ENCODE measurements at regions not wholly inside any gene's neighbourhood (a gene's known extent, or its start where the extent isn't known, plus 50 kb on each side); places are given as distances from the start of the nearest gene placed in this dataset.
A peak's percentile ranks its signal among the peaks of the same experiment; 100 is the strongest.
"Not testable (repeated sequence)": the region's sequence is repeated elsewhere in the genome, so short reads cannot be mapped to it uniquely, and the experiment has no call there.

DNA sequence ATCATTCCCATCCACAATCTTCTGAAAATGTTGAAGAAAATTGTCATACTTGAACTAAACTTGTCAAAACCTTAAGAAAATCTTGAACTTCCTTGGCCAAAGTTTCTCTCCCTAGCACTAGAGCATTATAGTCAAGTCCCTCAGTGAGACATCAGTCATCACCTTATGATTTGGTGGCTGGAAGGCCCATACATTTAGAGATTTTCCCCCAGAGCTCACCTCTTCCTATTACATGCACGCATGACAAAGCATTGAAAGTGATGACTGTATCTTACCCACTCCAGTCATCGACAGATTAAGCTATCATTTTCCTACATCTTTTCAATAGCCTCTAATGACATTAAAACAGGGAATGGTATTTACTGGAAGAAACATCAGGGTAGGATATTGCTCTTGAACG is 948.8 kb downstream of the TMEM121 start:
- DNase-seq (ENCODE audit: low spot score): not testable (repeated sequence)

DNA sequence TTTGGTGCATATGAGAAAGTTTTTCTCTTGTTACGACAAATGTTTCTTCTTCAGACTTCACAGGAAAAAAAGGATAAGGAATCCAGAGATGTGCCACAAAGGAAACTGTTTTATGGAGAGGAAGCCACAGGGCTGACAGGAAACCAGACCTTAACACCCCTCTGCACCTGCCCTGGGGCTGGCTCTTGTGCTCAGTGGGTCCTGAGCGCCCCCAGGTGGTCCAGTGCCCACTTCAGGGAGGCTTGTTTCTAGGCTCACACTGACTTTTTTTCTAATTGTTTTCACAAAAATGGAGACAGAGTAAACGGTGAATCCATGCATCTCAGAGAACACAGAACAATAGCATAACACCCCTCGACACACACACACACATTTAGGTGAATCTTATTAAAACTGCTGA is 951.2 kb downstream of the TMEM121 start:
- not testable (repeated sequence) for DNase-seq (ENCODE audit: low spot score)

DNA sequence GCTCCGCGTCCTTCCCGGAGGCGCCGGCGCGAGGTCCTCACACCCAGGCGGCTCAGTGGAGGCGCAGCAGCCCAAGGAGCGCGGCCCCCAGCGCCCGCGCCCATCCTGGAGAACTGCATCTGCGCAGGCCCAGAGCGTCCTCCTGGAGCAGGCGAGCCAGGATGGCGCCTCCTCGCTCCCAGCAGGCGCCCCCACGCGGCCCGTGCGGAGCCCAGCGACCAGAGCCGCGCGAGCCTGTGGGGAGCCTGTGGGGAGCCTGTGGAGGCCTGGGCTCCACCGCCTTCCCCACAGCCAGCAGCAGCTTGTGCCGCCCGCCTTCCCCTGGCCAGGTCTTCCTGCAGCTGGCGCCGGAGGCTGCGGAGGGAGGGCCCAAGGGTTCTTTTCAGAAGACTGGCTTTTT is 953.9 kb downstream of the TMEM121 start:
- DNase-seq (ENCODE audit: low spot score): not testable (repeated sequence)

DNA sequence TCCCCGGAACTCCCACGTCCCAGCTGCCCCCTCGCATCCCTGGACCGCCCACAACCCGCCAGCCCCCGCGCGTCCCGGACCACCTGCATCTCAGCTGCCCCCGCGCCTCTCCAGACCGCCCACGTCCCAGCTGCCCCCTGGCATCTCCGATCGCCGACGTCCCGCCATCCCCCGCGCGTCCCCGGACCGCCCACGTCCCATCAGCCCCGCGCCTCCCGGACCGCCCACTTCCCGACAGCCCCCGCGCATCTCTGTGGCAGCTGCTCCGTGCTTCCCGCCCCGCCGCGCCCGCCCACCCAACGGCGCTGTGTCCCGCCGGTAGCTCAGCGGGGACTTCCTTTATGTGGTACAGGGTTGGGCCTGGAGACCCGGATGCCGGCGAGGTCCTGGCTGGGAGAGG is 955.8 kb downstream of the TMEM121 start:
- not testable (repeated sequence) for DNase-seq (ENCODE audit: low spot score)

DNA sequence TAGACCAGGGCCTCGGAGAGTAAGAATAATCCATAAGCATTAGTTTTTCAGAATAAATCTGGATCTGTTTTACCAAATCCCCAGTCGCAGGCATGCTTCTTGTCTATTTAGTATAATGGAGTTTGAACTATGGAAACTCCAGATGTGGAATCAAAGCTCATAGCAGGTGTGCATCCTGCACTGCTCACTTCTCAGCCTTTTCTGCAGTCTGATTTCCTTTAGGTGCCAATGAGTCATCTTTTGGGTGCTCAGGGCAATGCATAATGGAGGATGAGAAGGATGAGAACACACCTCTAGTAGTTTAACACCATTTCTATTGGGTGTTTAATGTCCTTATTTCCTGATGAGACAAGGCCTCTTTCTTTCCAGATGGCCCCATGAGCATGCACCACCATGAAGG is 961.2 kb downstream of the TMEM121 start:
- DNase-seq (ENCODE audit: low spot score): no peak

DNA sequence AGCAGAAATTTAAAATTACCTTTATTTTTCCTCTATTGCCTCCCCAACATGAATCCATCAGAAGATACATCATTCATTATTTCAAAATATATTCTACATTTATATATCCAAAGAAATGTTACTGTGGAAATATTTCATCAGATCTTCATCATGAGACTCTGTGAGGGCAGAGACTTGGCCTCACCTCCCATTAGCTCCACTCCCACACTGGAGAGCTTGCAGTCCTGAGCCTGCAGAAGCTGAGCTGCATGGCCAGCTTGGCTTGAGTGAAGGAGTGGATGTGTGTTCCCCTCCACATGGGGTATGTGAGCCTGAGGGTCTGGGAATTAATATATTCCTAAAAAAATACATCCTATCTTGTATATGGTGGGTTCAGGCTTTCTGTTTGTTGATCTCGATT is 961.9 kb downstream of the TMEM121 start:
- no peak for DNase-seq (ENCODE audit: low spot score)

DNA sequence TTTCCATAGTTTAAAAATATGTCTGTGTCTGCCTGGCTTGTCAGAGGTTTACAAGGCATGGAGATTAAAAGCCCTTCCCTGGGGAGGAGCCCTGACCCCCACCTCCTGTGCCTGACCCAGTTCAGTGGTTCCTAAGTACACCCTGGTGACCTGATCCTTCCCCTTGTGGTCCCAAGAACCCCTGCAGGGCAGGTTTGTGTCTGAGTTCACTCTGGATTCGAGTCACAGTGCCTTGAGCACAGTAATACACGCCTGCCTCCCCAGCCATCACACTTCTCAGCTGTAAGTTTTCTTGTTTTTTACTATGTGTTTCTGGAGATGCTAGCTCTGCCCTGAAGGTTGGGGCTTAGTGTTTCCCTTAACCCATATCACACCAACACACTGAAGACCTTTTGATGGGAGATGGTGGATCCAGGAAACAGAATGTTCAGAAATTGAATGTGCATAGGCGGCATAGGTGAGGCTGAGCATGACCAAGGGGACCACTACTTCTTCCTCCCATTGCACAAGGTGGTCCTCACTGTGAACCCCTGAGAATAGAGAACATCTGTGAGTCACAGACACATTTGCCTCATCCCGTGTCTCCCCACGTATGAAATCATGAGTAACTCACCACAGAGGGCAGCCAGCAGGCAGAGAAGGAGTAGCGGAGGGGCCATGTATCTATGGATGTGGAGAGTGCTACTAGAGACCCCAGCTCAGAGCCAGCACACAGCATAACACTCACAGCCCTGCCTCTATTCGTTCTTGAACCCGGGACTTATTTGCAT is 962.9 kb downstream of the TMEM121 start:
- DNase-seq (ENCODE audit: low spot score): no peak

DNA sequence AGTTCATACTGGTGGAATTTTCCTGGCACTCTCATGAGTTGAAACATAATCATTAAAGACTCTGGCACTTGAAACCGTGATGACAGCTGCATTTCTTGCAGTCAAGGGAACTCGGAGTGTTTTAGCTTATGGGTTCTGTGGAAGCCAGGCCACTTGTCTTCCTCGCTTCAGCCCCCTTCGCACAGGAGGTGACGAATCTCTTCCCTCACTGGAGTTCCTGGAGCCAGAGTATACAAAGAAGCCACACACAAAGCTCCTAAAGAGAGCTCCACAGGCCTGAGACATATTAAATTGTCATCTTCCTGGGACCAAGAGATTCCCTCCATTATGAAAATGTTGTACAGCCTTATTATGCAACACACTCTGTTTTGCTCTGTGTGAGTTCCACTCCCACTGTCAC is 964.1 kb downstream of the TMEM121 start:
- no peak for DNase-seq (ENCODE audit: low spot score)

DNA sequence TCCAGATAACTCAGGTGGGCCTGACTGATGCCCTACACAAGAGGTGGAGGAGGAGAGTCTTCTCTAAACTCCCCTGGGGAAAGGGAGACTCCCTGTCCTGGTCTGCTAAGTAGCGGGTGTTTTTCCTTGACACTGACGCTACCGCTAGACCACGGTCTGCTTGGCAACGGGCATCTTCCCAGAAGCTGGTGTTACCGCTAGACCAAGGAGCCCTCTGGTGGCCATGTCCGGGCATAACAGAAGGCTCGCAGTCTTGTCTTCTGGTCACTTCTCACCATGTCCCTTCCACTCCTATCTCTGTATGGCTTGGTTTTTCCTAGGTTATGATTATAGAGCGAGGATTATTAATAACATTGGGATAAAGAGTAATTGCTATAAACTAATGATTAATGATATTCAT is 965.5 kb downstream of the TMEM121 start:
- peak; percentile 8 for DNase-seq (ENCODE audit: low spot score)

DNA sequence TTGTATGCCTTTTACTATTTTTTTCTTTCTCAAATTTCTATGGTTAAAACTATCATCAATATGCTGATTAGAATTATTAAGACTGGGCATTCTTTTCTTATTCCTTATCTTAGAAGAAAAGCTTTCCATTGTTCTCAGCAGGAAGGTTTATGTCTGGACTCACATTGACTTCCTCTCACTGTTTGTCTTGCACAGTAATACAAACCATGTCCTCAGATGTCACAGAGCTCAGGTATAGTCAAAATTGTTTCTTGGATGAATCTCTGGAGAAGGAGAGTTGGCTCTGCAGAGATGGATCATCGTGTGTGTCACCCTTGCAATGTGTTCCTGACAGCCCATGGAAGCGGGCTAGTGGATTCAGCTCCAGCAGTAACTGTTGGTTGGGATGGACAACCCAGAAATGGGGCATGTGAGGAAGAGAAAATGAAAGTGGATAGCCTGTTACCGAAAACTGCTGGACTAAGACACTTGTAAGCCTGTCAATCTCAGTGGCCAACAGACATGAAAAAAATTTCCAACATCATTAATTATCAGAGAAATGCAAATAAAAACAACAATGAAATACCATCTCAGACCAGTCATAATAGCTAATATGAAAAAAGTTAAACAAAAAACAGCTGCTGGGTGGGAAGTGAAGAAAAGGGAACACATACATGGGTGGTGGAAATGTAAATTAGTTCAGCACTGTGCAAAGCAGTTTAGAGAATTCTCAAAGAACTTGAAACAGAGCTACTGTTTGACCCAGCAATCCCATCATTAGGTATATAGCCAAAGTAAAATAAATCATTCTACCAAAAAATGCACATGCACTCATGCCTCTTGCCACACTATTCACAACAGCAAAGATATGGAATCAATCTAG is 967.8 kb downstream of the TMEM121 start:
- DNase-seq (ENCODE audit: low spot score): no peak

DNA sequence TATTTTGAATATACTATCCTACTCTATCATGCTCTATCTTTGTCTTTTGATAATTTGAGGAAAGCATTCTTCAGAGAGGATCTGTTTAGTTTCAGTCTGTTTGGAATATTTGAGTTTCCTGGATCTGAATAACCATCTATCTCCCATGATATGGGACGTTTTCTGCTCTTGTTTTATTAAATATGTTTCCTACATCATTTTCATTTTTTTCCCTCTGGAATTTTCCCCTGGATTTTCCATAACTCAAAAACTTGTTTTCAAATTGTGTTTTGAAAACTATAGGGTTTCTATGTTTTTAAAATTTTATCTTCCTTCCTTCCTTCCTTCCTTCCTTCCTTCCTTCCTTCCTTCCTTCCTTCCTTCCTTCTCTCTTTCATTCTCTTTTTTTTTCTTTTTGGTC is 974.2 kb downstream of the TMEM121 start:
- no peak for DNase-seq (ENCODE audit: low spot score)

DNA sequence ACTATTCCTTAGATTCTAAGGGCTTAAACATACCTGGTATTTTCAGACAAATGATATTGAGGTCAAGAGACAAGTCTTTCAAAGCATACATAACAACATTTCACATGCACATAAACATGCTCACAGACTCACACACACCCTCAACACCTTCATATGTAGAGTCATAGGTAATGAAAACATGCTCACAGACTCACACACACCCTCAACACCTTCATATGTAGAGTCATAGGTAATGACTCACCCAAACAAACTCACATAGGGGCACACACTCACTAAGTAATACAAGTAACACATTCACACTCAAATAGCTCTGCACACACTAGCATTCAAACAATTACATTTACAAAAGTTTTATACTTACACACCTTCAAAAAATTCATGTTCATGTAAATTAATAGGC is 975.5 kb downstream of the TMEM121 start:
- DNase-seq (ENCODE audit: low spot score): no peak

DNA sequence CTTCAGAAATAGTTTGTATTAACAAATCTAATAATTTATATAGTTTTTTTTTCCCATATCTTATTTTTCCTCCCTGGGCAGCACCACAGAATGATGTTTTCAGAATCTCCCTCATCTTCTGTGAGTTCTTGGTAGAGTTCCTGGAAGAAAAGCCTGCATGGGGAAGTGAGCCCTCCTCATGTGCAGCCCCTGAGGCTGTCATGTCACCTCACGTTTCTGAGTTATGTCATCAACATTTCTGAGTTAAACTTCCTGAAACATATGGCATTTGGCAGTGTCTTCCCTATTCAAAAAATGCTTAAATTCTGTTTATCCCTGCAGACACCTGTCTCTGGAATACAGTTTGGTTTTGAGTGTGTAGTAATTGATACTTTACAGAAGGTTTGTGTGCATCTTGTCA is 979.0 kb downstream of the TMEM121 start:
- DNase-seq (ENCODE audit: low spot score): no peak

DNA sequence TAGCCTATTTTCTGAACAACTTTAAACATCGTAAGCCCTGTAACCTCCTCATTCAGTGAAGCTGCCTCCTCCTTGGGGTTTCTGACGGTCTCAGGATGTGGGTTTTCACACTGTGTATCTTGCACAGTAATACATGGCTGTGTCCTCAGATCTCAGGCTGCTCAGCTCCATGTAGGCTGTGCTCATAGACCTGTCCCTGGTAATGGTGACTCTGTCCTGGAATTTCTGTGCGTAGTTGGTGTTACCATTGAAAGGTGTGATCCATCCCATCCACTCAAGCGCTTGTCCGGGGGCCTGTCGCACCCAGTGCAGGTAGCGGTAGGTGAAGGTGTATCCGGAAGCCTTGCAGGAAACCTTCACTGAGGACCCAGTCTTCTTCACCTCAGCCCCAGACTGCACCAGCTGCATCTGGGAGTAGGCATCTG is 980.5 kb downstream of the TMEM121 start:
- DNase-seq (ENCODE audit: low spot score): no peak

DNA sequence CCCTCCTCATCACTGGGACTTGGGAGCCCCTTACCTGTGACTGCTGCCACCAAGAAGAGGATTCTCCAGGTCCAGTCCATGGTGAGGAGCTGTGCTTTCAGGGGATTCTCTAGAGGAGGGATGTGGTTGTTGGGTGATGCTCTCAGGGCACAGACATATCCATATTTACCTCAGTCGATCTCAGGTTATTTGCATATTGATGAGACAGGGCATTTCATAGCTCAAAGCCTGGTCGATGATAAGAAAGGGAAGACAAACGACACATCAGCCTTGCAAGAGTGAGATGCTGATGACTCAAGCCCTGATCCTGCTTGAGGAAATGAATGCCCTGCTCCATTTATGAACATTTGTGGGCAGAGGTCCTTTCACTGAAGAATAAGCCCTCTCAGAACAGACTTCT is 981.0 kb downstream of the TMEM121 start:
- DNase-seq (ENCODE audit: low spot score): no peak

DNA sequence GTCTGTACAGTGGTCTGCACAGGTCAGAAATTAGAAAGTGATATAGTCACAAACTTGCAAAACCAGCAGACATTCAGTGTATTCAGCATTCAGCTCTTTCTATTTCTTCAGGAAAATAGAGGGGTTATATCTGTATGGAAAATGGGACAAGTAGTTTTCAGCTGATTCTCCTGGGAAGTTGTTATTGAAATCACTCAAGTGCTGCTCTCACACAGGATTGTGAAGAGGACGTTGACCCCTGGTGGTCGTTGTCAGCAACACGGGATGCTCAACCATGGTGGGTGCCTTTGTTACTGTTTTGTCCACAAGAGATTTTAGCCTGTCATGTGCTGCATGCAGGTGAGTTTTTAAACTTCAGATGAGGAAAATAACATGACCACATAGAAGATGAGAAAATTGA is 981.8 kb downstream of the TMEM121 start:
- no peak for DNase-seq (ENCODE audit: low spot score)

DNA sequence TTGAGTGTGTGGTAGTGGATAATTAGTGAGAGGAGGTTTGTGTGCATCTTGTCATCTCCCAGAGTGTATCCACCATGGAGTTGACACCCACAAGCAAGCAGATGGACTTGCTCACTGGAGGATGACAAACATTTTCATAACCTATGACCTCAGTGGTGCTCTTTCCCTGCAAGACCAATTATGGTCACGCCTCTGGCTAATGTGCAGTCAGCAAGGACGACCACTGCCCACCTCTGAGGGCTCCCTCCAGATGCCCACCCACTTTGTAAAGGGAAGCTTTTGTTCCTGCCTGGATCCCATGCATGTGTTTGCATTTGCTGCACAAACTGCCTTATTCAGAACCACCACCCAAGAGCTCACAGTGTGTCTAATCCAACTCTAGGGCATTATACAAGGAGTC is 982.8 kb downstream of the TMEM121 start:
- no peak for DNase-seq (ENCODE audit: low spot score)

DNA sequence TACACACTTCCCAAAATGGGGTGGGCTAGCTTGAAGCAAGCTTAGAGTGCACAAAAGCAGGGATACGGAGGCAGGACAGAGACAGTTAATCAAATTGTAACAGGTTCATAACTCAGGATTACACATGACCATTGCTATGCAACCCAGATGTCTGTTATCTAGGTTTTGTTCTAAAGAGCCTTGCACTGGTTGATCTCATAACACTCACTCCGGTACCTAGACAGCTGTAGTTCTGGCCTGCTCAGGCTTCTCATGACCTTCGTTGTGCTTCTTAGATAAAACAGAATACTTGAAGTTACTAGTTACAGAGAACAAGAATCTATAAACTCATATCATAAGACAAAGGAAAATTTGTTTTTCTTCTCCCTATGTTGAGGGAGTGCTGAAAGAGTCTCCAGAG is 983.4 kb downstream of the TMEM121 start:
- DNase-seq (ENCODE audit: low spot score): no peak

DNA sequence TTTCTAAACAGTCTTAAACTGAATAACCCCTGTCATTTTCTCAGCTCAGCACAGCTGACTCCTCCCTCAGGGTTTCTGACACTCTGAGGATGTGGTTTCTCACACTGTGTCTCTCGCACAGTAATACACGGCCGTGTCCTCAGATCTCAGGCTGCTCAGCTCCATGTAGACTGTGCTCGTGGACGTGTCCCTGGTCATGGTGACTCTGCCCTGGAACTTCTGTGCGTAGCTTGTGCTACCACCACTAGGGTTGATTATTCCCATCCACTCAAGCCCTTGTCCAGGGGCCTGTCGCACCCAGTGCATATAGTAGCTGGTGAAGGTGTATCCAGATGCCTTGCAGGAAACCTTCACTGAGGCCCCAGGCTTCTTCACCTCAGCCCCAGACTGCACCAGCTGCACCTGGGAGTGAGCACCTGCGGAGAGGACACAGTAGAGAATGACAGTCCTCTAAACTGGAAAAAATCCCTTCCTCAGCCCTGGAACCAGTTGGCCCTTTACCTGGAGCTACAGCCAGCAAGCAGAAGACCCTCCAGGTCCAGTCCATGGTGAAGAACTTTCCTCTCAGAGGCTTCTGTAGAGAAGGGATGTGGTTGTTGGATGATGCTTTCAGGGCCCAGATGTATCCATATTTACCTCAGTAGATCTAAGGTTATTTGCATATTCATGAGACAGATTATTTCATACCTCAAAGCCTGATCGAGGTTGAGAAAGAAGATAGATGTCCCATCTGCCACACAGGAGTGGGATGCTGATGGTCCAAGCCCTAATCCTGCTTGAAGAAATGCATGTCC is 984.8 kb downstream of the TMEM121 start:
- no peak for DNase-seq (ENCODE audit: low spot score)

DNA sequence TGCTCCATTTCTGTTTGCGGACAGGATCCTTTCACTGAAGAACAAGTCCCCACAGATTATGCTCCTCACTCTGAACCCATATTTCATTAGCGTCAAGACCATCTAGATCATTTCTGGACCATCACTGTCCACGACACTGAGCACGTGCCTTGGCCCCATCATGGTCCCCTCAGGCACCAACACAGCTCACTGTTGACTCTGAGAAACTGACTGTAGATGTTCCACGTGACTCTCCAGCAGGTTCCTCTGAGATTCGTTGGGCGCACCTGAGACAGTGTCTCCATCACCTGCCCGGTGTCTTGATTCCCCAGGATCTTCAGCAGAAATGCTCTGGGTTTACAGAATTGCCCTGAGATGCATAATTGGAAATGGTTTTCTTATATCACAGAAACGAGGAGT is 985.4 kb downstream of the TMEM121 start:
- no peak for DNase-seq (ENCODE audit: low spot score)

DNA sequence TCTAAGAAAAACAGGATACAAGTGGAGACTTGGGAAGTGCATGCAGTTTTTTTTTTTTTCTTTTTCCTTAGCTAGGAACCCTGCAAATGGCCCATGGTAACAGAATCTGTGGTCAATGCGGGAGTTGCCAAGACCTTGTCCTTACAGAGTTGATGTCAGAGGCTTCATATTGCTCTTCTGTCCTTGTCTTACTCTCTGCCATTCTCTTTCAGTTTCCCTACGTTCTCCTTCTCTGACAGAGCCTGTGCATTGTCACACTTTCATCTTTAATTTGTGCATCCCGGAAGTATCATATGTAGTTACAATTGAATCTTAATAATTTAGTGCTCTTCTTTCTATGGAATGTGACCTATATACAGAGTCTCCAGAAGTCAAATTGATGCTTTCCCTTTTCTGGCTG is 986.9 kb downstream of the TMEM121 start:
- DNase-seq (ENCODE audit: low spot score): no peak

DNA sequence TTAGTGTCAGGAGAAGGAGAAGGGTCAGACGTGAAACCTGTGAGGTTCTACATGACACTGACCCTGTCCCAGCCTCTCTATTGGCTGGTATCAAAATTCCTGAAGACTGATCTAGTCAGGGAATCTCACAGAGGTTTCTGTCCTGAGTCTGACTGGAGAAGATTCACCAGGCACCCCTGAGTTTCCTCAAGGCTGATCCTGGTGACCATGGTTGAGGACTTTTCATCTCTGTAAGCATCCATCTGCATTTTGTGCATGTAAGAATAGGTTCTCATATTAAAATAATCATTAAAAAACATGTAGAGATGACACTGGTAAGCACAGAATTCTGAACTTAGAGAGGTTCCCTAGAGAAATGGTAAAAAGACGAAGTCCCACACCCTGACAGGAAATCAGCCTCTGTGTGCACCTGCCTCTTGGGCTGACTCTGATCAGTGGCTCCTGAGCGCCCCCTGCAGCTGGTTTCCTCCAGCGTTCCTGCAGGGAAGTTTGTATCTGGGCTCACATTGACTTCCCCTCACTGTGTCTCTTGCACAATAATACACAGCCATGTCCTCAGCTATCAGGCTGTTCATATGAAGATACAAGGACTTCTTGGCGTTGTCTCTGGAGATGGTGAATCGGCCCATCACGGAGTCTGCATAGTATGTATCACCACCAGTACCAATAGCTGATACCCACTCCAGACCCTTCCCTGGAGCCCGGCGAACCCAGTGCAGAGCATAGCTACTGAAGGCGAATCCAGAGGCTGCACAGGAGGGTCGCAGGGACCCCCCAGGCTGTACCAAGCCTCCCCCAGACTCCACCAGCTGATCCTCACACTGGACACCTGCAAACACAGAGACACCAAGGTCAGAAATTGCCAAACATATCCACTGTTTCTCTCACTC is 991.9 kb downstream of the TMEM121 start:
- no peak for DNase-seq (ENCODE audit: low spot score)
